ENCODE measurements at regions not wholly inside any gene's neighbourhood (a gene's known extent, or its start where the extent isn't known, plus 50 kb on each side); places are given as distances from the start of the nearest gene placed in this dataset.

GRCh38 chrY:15535784-15536511, 1011.6 kb downstream of the NLGN4Y start:
- H3K27ac ChIP-seq (ENCODE audit: low read depth), result no peak overlapping the region
- H3K36me3 Mint-ChIP-seq (ENCODE audit: low read depth), result 0 out of 3 replicates have a peak, but pooled peaks cover 2% of the 10 kb centered on the region
- no peak overlapping the region for H3K27ac Mint-ChIP-seq
- DNase-seq (ENCODE audit: low spot score) (no peak), ATAC-seq (no peak)
- H3K4me3 Mint-ChIP-seq, result no peak overlapping the region
- H3K27me3 ChIP-seq (ENCODE audit: insufficient read depth), result no peaks in the 10 kb centered on the region
- H3K36me3 ChIP-seq (ENCODE audit: insufficient read depth), result no peaks in the 10 kb centered on the region
- H3K4me2 ChIP-seq, result no peak overlapping the region
- H3K9me3 Mint-ChIP-seq, result no peaks in the 10 kb centered on the region; the same call in 2 of the 3 replicates
- no peak overlapping the region for H2AFZ ChIP-seq
- no peaks in the 10 kb centered on the region for H4K20me1 ChIP-seq (replicated peaks; ENCODE audit: insufficient read depth)
- no peaks in the 10 kb centered on the region for H3K9me2 ChIP-seq (ENCODE audit: insufficient read depth)
- H3K79me2 ChIP-seq (replicated peaks; ENCODE audit: insufficient read depth), result no peaks in the 10 kb centered on the region
- H3K4me1 ChIP-seq (ENCODE audit: insufficient read depth), result no peaks in the 10 kb centered on the region
- H3K4me1 Mint-ChIP-seq, result peaks cover 6% of the 10 kb centered on the region; the same call in 2 of the 3 replicates
- TF ChIP-seq JUNB (IDR thresholded peaks at IDR 0.05; ENCODE audit: unreplicated experiment) (no peak), ETS1 (IDR thresholded peaks at IDR 0.05) (no peak), EZH2 (IDR thresholded peaks at IDR 0.05; ENCODE audit: low read depth, unreplicated experiment) (no peak), POLR2AphosphoS5 (IDR thresholded peaks at IDR 0.05; ENCODE audit: low read depth) (no peak), REST (IDR thresholded peaks at IDR 0.05; ENCODE audit: unreplicated experiment) (no peak), NANOG (IDR thresholded peaks at IDR 0.05; ENCODE audit: borderline replicate concordance) (no peak), EZH2phosphoT487 (IDR thresholded peaks at IDR 0.05; ENCODE audit: unreplicated experiment) (no peak), ZNF331 (CRISPR knock-in tag; IDR thresholded peaks at IDR 0.05; ENCODE audit: low read depth) (no peak), STAT1 (IDR thresholded peaks at IDR 0.05; ENCODE audit: unreplicated experiment) (no peak)
- TF ChIP-seq, protein P1, sequence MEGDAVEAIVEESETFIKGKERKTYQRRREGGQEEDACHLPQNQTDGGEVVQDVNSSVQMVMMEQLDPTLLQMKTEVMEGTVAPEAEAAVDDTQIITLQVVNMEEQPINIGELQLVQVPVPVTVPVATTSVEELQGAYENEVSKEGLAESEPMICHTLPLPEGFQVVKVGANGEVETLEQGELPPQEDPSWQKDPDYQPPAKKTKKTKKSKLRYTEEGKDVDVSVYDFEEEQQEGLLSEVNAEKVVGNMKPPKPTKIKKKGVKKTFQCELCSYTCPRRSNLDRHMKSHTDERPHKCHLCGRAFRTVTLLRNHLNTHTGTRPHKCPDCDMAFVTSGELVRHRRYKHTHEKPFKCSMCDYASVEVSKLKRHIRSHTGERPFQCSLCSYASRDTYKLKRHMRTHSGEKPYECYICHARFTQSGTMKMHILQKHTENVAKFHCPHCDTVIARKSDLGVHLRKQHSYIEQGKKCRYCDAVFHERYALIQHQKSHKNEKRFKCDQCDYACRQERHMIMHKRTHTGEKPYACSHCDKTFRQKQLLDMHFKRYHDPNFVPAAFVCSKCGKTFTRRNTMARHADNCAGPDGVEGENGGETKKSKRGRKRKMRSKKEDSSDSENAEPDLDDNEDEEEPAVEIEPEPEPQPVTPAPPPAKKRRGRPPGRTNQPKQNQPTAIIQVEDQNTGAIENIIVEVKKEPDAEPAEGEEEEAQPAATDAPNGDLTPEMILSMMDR (conservative IDR thresholded peaks at IDR 0.05; ENCODE audit: low read depth in 2 of 2), result no peak
- TF ChIP-seq, protein P2, sequence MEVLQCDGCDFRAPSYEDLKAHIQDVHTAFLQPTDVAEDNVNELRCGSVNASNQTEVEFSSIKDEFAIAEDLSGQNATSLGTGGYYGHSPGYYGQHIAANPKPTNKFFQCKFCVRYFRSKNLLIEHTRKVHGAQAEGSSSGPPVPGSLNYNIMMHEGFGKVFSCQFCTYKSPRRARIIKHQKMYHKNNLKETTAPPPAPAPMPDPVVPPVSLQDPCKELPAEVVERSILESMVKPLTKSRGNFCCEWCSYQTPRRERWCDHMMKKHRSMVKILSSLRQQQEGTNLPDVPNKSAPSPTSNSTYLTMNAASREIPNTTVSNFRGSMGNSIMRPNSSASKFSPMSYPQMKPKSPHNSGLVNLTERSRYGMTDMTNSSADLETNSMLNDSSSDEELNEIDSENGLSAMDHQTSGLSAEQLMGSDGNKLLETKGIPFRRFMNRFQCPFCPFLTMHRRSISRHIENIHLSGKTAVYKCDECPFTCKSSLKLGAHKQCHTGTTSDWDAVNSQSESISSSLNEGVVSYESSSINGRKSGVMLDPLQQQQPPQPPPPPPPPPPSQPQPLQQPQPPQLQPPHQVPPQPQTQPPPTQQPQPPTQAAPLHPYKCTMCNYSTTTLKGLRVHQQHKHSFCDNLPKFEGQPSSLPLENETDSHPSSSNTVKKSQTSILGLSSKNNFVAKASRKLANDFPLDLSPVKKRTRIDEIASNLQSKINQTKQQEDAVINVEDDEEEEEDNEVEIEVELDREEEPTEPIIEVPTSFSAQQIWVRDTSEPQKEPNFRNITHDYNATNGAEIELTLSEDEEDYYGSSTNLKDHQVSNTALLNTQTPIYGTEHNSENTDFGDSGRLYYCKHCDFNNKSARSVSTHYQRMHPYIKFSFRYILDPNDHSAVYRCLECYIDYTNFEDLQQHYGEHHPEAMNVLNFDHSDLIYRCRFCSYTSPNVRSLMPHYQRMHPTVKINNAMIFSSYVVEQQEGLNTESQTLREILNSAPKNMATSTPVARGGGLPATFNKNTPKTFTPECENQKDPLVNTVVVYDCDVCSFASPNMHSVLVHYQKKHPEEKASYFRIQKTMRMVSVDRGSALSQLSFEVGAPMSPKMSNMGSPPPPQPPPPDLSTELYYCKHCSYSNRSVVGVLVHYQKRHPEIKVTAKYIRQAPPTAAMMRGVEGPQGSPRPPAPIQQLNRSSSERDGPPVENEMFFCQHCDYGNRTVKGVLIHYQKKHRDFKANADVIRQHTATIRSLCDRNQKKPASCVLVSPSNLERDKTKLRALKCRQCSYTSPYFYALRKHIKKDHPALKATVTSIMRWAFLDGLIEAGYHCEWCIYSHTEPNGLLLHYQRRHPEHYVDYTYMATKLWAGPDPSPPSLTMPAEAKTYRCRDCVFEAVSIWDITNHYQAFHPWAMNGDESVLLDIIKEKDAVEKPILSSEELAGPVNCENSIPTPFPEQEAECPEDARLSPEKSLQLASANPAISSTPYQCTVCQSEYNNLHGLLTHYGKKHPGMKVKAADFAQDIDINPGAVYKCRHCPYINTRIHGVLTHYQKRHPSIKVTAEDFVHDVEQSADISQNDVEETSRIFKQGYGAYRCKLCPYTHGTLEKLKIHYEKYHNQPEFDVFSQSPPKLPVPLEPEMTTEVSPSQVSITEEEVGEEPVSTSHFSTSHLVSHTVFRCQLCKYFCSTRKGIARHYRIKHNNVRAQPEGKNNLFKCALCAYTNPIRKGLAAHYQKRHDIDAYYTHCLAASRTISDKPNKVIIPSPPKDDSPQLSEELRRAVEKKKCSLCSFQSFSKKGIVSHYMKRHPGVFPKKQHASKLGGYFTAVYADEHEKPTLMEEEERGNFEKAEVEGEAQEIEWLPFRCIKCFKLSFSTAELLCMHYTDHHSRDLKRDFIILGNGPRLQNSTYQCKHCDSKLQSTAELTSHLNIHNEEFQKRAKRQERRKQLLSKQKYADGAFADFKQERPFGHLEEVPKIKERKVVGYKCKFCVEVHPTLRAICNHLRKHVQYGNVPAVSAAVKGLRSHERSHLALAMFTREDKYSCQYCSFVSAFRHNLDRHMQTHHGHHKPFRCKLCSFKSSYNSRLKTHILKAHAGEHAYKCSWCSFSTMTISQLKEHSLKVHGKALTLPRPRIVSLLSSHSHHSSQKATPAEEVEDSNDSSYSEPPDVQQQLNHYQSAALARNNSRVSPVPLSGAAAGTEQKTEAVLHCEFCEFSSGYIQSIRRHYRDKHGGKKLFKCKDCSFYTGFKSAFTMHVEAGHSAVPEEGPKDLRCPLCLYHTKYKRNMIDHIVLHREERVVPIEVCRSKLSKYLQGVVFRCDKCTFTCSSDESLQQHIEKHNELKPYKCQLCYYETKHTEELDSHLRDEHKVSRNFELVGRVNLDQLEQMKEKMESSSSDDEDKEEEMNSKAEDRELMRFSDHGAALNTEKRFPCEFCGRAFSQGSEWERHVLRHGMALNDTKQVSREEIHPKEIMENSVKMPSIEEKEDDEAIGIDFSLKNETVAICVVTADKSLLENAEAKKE (CRISPR knock-in tag; IDR thresholded peaks at IDR 0.05), result no peak
- H3K4me3 ChIP-seq, result no peak overlapping the region
- no peaks in the 10 kb centered on the region for H3F3A ChIP-seq (replicated peaks; ENCODE audit: low read depth)
- no peaks in the 10 kb centered on the region for H3K27me3 Mint-ChIP-seq (ENCODE audit: insufficient read depth, low read depth, poor library complexity)
